ENCODE measurements at regions not wholly inside any gene's neighbourhood (a gene's known extent, or its start where the extent isn't known, plus 50 kb on each side); places are given as distances from the start of the nearest gene placed in this dataset.

DNA sequence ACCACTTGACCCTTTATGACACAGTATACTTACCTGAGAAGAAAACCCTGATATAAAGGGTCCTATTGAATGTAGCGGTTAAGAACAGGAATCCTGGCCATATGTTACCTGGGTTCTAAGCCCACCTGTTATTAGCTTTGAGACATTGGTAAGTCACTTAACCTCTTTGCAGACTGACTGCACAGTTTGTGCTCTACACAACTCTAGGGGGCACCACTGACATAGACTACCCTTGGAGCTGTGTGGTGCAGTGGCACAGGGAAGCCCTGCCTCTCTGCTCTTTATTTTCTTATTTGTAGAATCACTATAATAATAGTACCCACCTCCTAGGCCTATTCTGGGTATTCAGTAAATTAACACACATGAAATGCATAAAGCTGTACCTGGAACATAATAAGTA, 165.6 kb downstream of the C1orf94 start:
- TF ChIP-seq, protein P1, sequence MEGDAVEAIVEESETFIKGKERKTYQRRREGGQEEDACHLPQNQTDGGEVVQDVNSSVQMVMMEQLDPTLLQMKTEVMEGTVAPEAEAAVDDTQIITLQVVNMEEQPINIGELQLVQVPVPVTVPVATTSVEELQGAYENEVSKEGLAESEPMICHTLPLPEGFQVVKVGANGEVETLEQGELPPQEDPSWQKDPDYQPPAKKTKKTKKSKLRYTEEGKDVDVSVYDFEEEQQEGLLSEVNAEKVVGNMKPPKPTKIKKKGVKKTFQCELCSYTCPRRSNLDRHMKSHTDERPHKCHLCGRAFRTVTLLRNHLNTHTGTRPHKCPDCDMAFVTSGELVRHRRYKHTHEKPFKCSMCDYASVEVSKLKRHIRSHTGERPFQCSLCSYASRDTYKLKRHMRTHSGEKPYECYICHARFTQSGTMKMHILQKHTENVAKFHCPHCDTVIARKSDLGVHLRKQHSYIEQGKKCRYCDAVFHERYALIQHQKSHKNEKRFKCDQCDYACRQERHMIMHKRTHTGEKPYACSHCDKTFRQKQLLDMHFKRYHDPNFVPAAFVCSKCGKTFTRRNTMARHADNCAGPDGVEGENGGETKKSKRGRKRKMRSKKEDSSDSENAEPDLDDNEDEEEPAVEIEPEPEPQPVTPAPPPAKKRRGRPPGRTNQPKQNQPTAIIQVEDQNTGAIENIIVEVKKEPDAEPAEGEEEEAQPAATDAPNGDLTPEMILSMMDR (IDR thresholded peaks at IDR 0.05), result no peak
- no peak for TF ChIP-seq POLR2A (IDR thresholded peaks at IDR 0.05)

Data from prostate gland (tissue), 2 donors.